GM12892 (cell line): ENCODE measurements at regions not wholly inside any gene's neighbourhood (a gene's known extent, or its start where the extent isn't known, plus 50 kb on each side); places are given as distances from the start of the nearest gene placed in this dataset.

ENCODE experiments used
- POLR2A ChIP-seq: IDR thresholded peaks from 2 replicates; pipeline ENCODE4 v1.6.1; 2011; ENCODE audit warnings: low read depth, low read length, control low read depth
- TAF1 ChIP-seq: IDR thresholded peaks from 2 replicates; pipeline ENCODE4 v1.6.1; 2011; ENCODE audit warnings: low read depth, mild to moderate bottlenecking, control low read depth, low read length, borderline replicate concordance

- TF ChIP-seq TAF1 (no peak), POLR2A (no peak)
Measured at GRCh38 chr4:58175024-58175423, 1064.8 kb upstream of the IGFBP7 start.
